GM12878 (cell line): ENCODE measurements at regions not wholly inside any gene's neighbourhood (a gene's known extent, or its start where the extent isn't known, plus 50 kb on each side); places are given as distances from the start of the nearest gene placed in this dataset.

Source experiments
- CBX3 ChIP-seq: fragments of 200-600 bp; sonication (generic); IDR thresholded peaks from 2 replicates; pipeline ENCODE4 v1.6.1; 2016; ENCODE audit warnings: low read depth, borderline replicate concordance
- CEBPB ChIP-seq, 2 experiments: fragments of 150-350 bp in 1 of 2; IDR thresholded peaks; 2 replicates each; pipeline ENCODE4 v1.6.1; 2012 to 2014; ENCODE audit warnings: low read depth in 2 of 2, low read length in 2 of 2, borderline replicate concordance in 1 of 2, inconsistent platforms in 1 of 2
- CTCF ChIP-seq, 3 experiments: IDR thresholded peaks in 2 of 3; conservative IDR thresholded peaks in 1 of 3; 2 replicates each; pipeline ENCODE4 v1.5.1; 2011; ENCODE audit warnings: low read depth in 3 of 3, low read length in 3 of 3, mild to moderate bottlenecking in 3 of 3, control low read depth in 2 of 3, moderate library complexity in 2 of 3, inconsistent platforms in 1 of 3, mixed read lengths in 1 of 3; ENCODE audit not compliant: control insufficient read depth in 2 of 3, insufficient read depth in 1 of 3; ENCODE audit errors: extremely low read depth in 1 of 3
- GABPA ChIP-seq: IDR thresholded peaks from 2 replicates; pipeline ENCODE4 v1.6.1; 2014; ENCODE audit warnings: antibody characterized with exemption, low read depth, mild to moderate bottlenecking, inconsistent platforms
- MYB ChIP-seq: fragments of 150-350 bp; IDR thresholded peaks from 2 replicates; pipeline ENCODE4 v1.6.1; 2014; ENCODE audit warnings: mild to moderate bottlenecking, low read depth, low read length, borderline replicate concordance
- PKNOX1 ChIP-seq: fragments of 450-650 bp; IDR thresholded peaks from 2 replicates; pipeline ENCODE4 v1.6.1; 2016; ENCODE audit warnings: mild to moderate bottlenecking
- POLR2A ChIP-seq: IDR thresholded peaks from 2 replicates; pipeline ENCODE4 v1.6.1; 2011; ENCODE audit warnings: low read depth, mild to moderate bottlenecking, low read length
- RAD21 ChIP-seq: IDR thresholded peaks from 2 replicates; pipeline ENCODE4 v1.6.1; 2011; ENCODE audit warnings: mild to moderate bottlenecking, low read depth, low read length, moderate library complexity; ENCODE audit not compliant: insufficient read depth
- SIX5 ChIP-seq: IDR thresholded peaks from 2 replicates; pipeline ENCODE4 v1.6.1; 2011; ENCODE audit warnings: mild to moderate bottlenecking, low read depth, low read length, moderate library complexity; ENCODE audit not compliant: severe bottlenecking
- SP1 ChIP-seq: IDR thresholded peaks from one replicate; pipeline ENCODE4 v1.6.1; 2011; ENCODE audit warnings: low read depth, low read length
- TARDBP ChIP-seq: IDR thresholded peaks from 2 replicates; pipeline ENCODE4 v1.6.1; 2016; ENCODE audit warnings: borderline replicate concordance

- TF ChIP-seq SIX5 (no peak), RAD21 (no peak), PKNOX1 (no peak), TARDBP (no peak), CTCF (IDR thresholded peaks at IDR 0.05 in 2 of 3, conservative IDR thresholded peaks at IDR 0.05 in 1 of 3; ENCODE audit: control insufficient read depth in 2 of 3, extremely low read depth in 1 of 3, insufficient read depth in 1 of 3, low read depth in 3 of 3, low read length in 3 of 3) (no peak), POLR2A (no peak), GABPA (no peak), MYB (no peak), CBX3 (no peak), CEBPB (IDR thresholded peaks at IDR 0.05; ENCODE audit: borderline replicate concordance in 1 of 2, low read depth in 2 of 2, low read length in 2 of 2) (no peak), SP1 (no peak)
Observed at GRCh38 chr17:79251824-79252223, 177.2 kb downstream of the ENGASE start.
